ENCODE measurements at regions not wholly inside any gene's neighbourhood (a gene's known extent, or its start where the extent isn't known, plus 50 kb on each side); places are given as distances from the start of the nearest gene placed in this dataset.

- peaks cover 0 to 15% (median 10%) of the 10 kb centered on the region in 5 experiments for H3K27me3 ChIP-seq (replicated peaks in 2 of 5; ENCODE audit: control insufficient read depth in 4 of 5, insufficient read depth in 5 of 5, low read length in 4 of 5)
- ChIA-PET CTCF (interaction anchor here (0.9 kb wide), 1 partner anchor 14 kb away, joined by 3 read pairs; no protein-coding TSS in a partner anchor), POLR2A (no interaction called here)
- no peak for DNase-seq
- no peak overlapping the region for H3K4me3 ChIP-seq (ENCODE audit: control insufficient read depth in 1 of 7, extremely low read depth in 1 of 7, insufficient read depth in 4 of 7, low read depth in 2 of 7, low read length in 6 of 7)
- no peaks in the 10 kb centered on the region for H3K36me3 ChIP-seq (ENCODE audit: control insufficient read depth in 4 of 4, insufficient read depth in 4 of 4, low read length in 3 of 4)
- no peak overlapping the region for H3K27ac ChIP-seq (ENCODE audit: insufficient read depth in 1 of 2, low read depth in 1 of 2, low read length in 2 of 2, poor library complexity in 1 of 2, severe bottlenecking in 2 of 2)
- H3K9me3 ChIP-seq (ENCODE audit: control extremely low read depth in 1 of 5, control insufficient read depth in 4 of 5, insufficient read depth in 2 of 5, low read depth in 1 of 5, low read length in 4 of 5) = no peaks in the 10 kb centered on the region
- H3K4me1 ChIP-seq (ENCODE audit: control extremely low read depth in 1 of 4, control insufficient read depth in 4 of 4, insufficient read depth in 4 of 4, low read length in 3 of 4) = no peaks in the 10 kb centered on the region
- WGBS (ENCODE audit: insufficient coverage) = 62% methylated on average over 5 of the region's 5 CpGs
These were observed 526.9 kb downstream of the TMEM182 start for GRCh38 chr2:103288696-103289095.

- POLR2A ChIA-PET = no interaction called here
- WGBS (ENCODE audit: insufficient coverage) = 53% methylated on average over 3 of the region's 5 CpGs
These were observed 527.4 kb downstream of the TMEM182 start for GRCh38 chr2:103289105-103289725.

GRCh38 chr2:103292573-103292972, 530.7 kb downstream of the TMEM182 start:
- Histone ChIP-seq H3K36me3 (ENCODE audit: control insufficient read depth in 4 of 4, insufficient read depth in 4 of 4, low read length in 3 of 4) (no peaks in the 10 kb centered on the region), H3K4me1 (ENCODE audit: control extremely low read depth in 1 of 4, control insufficient read depth in 4 of 4, insufficient read depth in 4 of 4, low read length in 3 of 4) (no peaks in the 10 kb centered on the region), H3K9me3 (ENCODE audit: control extremely low read depth in 1 of 5, control insufficient read depth in 4 of 5, insufficient read depth in 2 of 5, low read depth in 1 of 5, low read length in 4 of 5) (no peaks in the 10 kb centered on the region), H3K27ac (ENCODE audit: insufficient read depth in 1 of 2, low read depth in 1 of 2, low read length in 2 of 2, poor library complexity in 1 of 2, severe bottlenecking in 2 of 2) (no peak overlapping the region), H3K27me3 (replicated peaks in 2 of 5; ENCODE audit: control insufficient read depth in 4 of 5, insufficient read depth in 5 of 5, low read length in 4 of 5) (peaks cover 2 to 25% (median 10%) of the 10 kb centered on the region in 5 experiments), H3K4me3 (ENCODE audit: control insufficient read depth in 1 of 7, extremely low read depth in 1 of 7, insufficient read depth in 4 of 7, low read depth in 2 of 7, low read length in 6 of 7) (no peak overlapping the region)
- ChIA-PET CTCF (no interaction called here), POLR2A (no interaction called here)
- 54% methylated on average over 2 of the region's 6 CpGs for WGBS (ENCODE audit: insufficient coverage)
- no peak for DNase-seq

More at GRCh38 chr2:103289105-103289725, 527.4 kb downstream of the TMEM182 start:
- no peaks in the 10 kb centered on the region for H3K4me1 ChIP-seq (ENCODE audit: control extremely low read depth in 1 of 4, control insufficient read depth in 4 of 4, insufficient read depth in 4 of 4, low read length in 3 of 4)
- H3K36me3 ChIP-seq (ENCODE audit: control insufficient read depth in 4 of 4, insufficient read depth in 4 of 4, low read length in 3 of 4) = no peaks in the 10 kb centered on the region
- DNase-seq = no peak
- H3K27ac ChIP-seq (ENCODE audit: insufficient read depth in 1 of 2, low read depth in 1 of 2, low read length in 2 of 2, poor library complexity in 1 of 2, severe bottlenecking in 2 of 2) = no peak overlapping the region
- no peak overlapping the region for H3K4me3 ChIP-seq (ENCODE audit: control insufficient read depth in 1 of 7, extremely low read depth in 1 of 7, insufficient read depth in 4 of 7, low read depth in 2 of 7, low read length in 6 of 7)
- H3K9me3 ChIP-seq (ENCODE audit: control extremely low read depth in 1 of 5, control insufficient read depth in 4 of 5, insufficient read depth in 2 of 5, low read depth in 1 of 5, low read length in 4 of 5) = no peaks in the 10 kb centered on the region
- H3K27me3 ChIP-seq (replicated peaks in 2 of 5; ENCODE audit: control insufficient read depth in 4 of 5, insufficient read depth in 5 of 5, low read length in 4 of 5) = peaks cover 0 to 19% (median 10%) of the 10 kb centered on the region in 5 experiments
- CTCF ChIA-PET = interaction anchor here (0.9 kb wide), 1 partner anchor 14 kb away, joined by 3 read pairs; no protein-coding TSS in a partner anchor

- POLR2A ChIA-PET = no interaction called here
- DNase-seq = no peak
- H3K4me1 ChIP-seq (ENCODE audit: control extremely low read depth in 1 of 4, control insufficient read depth in 4 of 4, insufficient read depth in 4 of 4, low read length in 3 of 4) = no peaks in the 10 kb centered on the region
- H3K36me3 ChIP-seq (ENCODE audit: control insufficient read depth in 4 of 4, insufficient read depth in 4 of 4, low read length in 3 of 4) = no peaks in the 10 kb centered on the region
- H3K4me3 ChIP-seq (ENCODE audit: control insufficient read depth in 1 of 7, extremely low read depth in 1 of 7, insufficient read depth in 4 of 7, low read depth in 2 of 7, low read length in 6 of 7) = no peak overlapping the region
- no peak overlapping the region for H3K27ac ChIP-seq (ENCODE audit: insufficient read depth in 1 of 2, low read depth in 1 of 2, low read length in 2 of 2, poor library complexity in 1 of 2, severe bottlenecking in 2 of 2)
- CTCF ChIA-PET = no interaction called here
- WGBS (ENCODE audit: insufficient coverage) = 19% methylated on average over 15 of the region's 16 CpGs
- peaks cover 2 to 25% (median 10%) of the 10 kb centered on the region in 5 experiments for H3K27me3 ChIP-seq (replicated peaks in 2 of 5; ENCODE audit: control insufficient read depth in 4 of 5, insufficient read depth in 5 of 5, low read length in 4 of 5)
- H3K9me3 ChIP-seq (ENCODE audit: control extremely low read depth in 1 of 5, control insufficient read depth in 4 of 5, insufficient read depth in 2 of 5, low read depth in 1 of 5, low read length in 4 of 5) = no peaks in the 10 kb centered on the region
These were observed 531.4 kb downstream of the TMEM182 start for GRCh38 chr2:103293067-103293741.

GRCh38 chr2:103293742-103294077, 531.9 kb downstream of the TMEM182 start:
- Histone ChIP-seq H3K27ac (ENCODE audit: insufficient read depth in 1 of 2, low read depth in 1 of 2, low read length in 2 of 2, poor library complexity in 1 of 2, severe bottlenecking in 2 of 2) (no peak overlapping the region), H3K4me3 (ENCODE audit: control insufficient read depth in 1 of 7, extremely low read depth in 1 of 7, insufficient read depth in 4 of 7, low read depth in 2 of 7, low read length in 6 of 7) (no peak overlapping the region), H3K4me1 (ENCODE audit: control extremely low read depth in 1 of 4, control insufficient read depth in 4 of 4, insufficient read depth in 4 of 4, low read length in 3 of 4) (no peaks in the 10 kb centered on the region), H3K27me3 (replicated peaks in 2 of 5; ENCODE audit: control insufficient read depth in 4 of 5, insufficient read depth in 5 of 5, low read length in 4 of 5) (peaks cover 2 to 25% (median 10%) of the 10 kb centered on the region in 5 experiments), H3K9me3 (ENCODE audit: control extremely low read depth in 1 of 5, control insufficient read depth in 4 of 5, insufficient read depth in 2 of 5, low read depth in 1 of 5, low read length in 4 of 5) (no peaks in the 10 kb centered on the region), H3K36me3 (ENCODE audit: control insufficient read depth in 4 of 4, insufficient read depth in 4 of 4, low read length in 3 of 4) (no peaks in the 10 kb centered on the region)
- no peak for DNase-seq
- CTCF ChIA-PET = no interaction called here
- 63% methylated on average over 2 of the region's 3 CpGs for WGBS (ENCODE audit: insufficient coverage)
- POLR2A ChIA-PET = no interaction called here

- 86% methylated on average over 6 of the region's 7 CpGs for WGBS (ENCODE audit: insufficient coverage)
These were observed 532.6 kb downstream of the TMEM182 start for GRCh38 chr2:103294420-103294819.

GRCh38 chr2:103295591-103295990, 533.8 kb downstream of the TMEM182 start:
- H3K9me3 ChIP-seq (ENCODE audit: control extremely low read depth in 1 of 5, control insufficient read depth in 4 of 5, insufficient read depth in 2 of 5, low read depth in 1 of 5, low read length in 4 of 5) = no peaks in the 10 kb centered on the region
- POLR2A ChIA-PET = no interaction called here
- WGBS (ENCODE audit: insufficient coverage) = 73% methylated on average over 1 of the region's 2 CpGs
- no peaks in the 10 kb centered on the region for H3K4me1 ChIP-seq (ENCODE audit: control extremely low read depth in 1 of 4, control insufficient read depth in 4 of 4, insufficient read depth in 4 of 4, low read length in 3 of 4)
- no peak for DNase-seq
- no peak overlapping the region for H3K4me3 ChIP-seq (ENCODE audit: control insufficient read depth in 1 of 7, extremely low read depth in 1 of 7, insufficient read depth in 4 of 7, low read depth in 2 of 7, low read length in 6 of 7)
- no peak overlapping the region for H3K27ac ChIP-seq (ENCODE audit: insufficient read depth in 1 of 2, low read depth in 1 of 2, low read length in 2 of 2, poor library complexity in 1 of 2, severe bottlenecking in 2 of 2)
- no peaks in the 10 kb centered on the region for H3K36me3 ChIP-seq (ENCODE audit: control insufficient read depth in 4 of 4, insufficient read depth in 4 of 4, low read length in 3 of 4)
- peaks cover 2 to 25% (median 10%) of the 10 kb centered on the region in 5 experiments for H3K27me3 ChIP-seq (replicated peaks in 2 of 5; ENCODE audit: control insufficient read depth in 4 of 5, insufficient read depth in 5 of 5, low read length in 4 of 5)
- CTCF ChIA-PET = interaction anchor here (0.6 kb wide), 1 partner anchor 361 kb away, joined by 3 read pairs; no protein-coding TSS in a partner anchor

More at GRCh38 chr2:103294420-103294819, 532.6 kb downstream of the TMEM182 start:
- no peak for DNase-seq
- peaks cover 2 to 25% (median 10%) of the 10 kb centered on the region in 5 experiments for H3K27me3 ChIP-seq (replicated peaks in 2 of 5; ENCODE audit: control insufficient read depth in 4 of 5, insufficient read depth in 5 of 5, low read length in 4 of 5)
- H3K36me3 ChIP-seq (ENCODE audit: control insufficient read depth in 4 of 4, insufficient read depth in 4 of 4, low read length in 3 of 4) = no peaks in the 10 kb centered on the region
- H3K27ac ChIP-seq (ENCODE audit: insufficient read depth in 1 of 2, low read depth in 1 of 2, low read length in 2 of 2, poor library complexity in 1 of 2, severe bottlenecking in 2 of 2) = no peak overlapping the region
- no peaks in the 10 kb centered on the region for H3K4me1 ChIP-seq (ENCODE audit: control extremely low read depth in 1 of 4, control insufficient read depth in 4 of 4, insufficient read depth in 4 of 4, low read length in 3 of 4)
- ChIA-PET POLR2A (no interaction called here), CTCF (no interaction called here)
- H3K9me3 ChIP-seq (ENCODE audit: control extremely low read depth in 1 of 5, control insufficient read depth in 4 of 5, insufficient read depth in 2 of 5, low read depth in 1 of 5, low read length in 4 of 5) = no peaks in the 10 kb centered on the region
- no peak overlapping the region for H3K4me3 ChIP-seq (ENCODE audit: control insufficient read depth in 1 of 7, extremely low read depth in 1 of 7, insufficient read depth in 4 of 7, low read depth in 2 of 7, low read length in 6 of 7)

Measured in common myeloid progenitor, CD34-positive (primary cell).